HG03280 (cell line): ENCODE measurements at regions not wholly inside any gene's neighbourhood (a gene's known extent, or its start where the extent isn't known, plus 50 kb on each side); places are given as distances from the start of the nearest gene placed in this dataset.

ENCODE experiments used
- ATAC-seq: cut with Tn5 transposase; IDR thresholded peaks from one replicate; pipeline ENCODE4 v1.9.1; 2021; ENCODE audit warnings: mild to moderate bottlenecking, moderate library complexity; ENCODE audit not compliant: unreplicated experiment

- ATAC-seq, result no peak
Measured at GRCh38 chr1:184215274-184215925, 163.9 kb downstream of the TSEN15 start.

DNA sequence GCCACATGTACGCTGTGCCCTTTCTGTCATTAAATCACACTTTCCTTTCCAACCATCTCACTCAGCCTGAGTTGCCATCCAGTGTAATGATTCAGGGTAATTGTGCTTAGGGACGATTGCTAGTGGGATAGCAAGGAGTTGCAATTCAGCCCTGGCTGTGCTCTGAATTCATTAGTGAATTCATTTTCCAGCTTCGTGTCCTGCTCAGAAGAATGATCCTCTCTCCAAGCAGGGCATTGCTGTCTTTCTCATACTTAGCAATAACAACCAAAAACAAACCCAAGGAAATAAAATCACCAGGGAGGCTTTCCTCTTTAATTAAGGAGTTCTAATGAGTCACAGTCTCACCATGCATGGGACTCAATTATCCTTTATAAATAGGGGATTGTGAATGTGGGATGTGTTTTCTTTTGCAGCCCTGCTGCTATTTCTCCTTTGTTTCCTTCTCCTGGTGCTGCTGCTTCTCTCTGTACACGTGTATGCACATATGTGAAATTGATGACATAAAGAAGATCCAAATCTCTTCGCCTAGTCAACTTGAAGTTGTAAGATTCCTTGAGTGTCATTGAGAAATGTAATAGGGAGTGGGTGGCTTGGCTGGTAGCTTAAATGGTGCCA, 167.0 kb downstream of the TSEN15 start:
- ATAC-seq, result no peak

- ATAC-seq, result no peak
Measured at GRCh38 chr1:184219414-184219813, 167.4 kb upstream of the C1orf21 start.

- no peak for ATAC-seq
Measured at GRCh38 chr1:184219883-184220282, 166.9 kb upstream of the C1orf21 start.

- ATAC-seq, result no peak
Measured at GRCh38 chr1:184221087-184221486, 165.7 kb upstream of the C1orf21 start.

DNA sequence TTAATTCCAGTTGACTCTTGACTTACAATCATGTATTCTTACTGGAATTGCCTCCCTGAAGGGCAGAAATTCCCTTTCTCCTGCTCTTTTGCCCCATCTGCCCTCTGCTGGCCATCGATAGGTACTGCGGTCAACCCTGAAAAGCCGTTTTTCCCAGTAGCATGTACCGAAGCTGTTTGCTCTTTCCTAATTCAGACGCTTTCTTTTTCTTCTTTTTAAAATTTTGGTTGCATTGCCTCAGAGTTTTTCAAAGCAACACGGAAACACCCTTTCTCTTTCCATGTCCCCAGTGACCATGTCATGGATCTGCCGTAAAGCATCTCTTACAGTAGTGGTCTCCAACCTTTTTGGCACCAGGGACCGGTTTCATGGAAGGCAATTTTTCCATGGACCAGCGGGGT, 164.2 kb upstream of the C1orf21 start:
- no peak for ATAC-seq

DNA sequence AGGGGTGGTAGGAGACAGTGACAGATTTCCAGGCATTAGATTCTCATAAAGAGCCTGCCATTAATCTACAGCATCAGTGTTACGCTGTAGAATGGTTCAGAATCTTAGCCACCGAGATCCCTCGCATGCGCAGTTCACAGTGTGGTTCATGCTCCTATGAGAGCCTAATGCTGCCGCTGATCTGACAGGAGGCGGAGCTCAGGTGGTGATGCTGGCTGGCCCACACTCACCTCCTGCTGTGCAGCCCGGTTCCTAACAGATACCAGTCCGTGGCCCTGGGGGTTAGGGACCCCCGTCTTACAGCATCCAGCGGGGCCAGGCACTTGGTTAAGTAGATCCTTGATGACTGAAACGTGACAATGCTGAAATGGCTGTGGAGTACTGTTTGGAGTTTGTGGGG, 163.6 kb upstream of the C1orf21 start:
- no peak for ATAC-seq

DNA sequence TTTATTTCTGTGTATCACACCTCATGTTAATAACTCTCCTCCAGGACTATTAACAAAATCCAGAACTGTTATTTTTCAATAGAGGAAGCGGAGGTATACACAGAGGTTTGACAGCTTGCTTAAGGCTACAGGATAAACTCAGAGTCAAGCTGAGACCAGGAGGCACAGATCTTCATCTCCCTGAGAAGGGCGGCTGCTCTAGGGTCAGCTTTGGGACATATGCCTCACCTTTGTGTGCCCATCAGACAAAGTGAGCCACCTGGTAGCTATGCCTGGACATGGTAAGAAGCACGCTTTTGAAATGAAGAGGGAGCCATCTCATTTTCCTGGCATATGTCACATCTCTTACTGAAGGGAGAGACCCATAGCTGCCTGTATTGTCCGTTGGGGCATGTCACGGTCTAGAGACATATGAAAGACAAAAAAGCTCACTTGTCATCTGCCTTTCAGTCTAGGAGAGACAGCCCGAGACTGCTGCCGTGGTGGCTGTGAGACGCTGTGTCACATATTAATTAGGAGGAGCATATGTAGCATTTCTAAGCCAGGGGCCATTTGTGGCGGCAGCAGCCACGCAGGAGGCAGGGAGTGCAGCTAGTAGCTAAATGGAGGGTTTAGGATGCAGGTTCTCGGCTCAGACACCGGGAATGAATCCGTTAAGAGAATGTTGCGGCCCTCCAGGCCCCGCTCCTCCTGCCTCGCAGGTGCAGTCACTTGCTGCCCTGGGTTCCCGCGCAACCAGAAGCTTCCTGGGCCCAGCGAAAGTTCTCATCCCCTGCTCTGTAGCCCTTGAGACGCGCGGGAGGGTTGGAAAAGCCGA, 161.3 kb upstream of the C1orf21 start:
- no peak for ATAC-seq

- ATAC-seq, result no peak
Measured at GRCh38 chr1:184226100-184226487, 160.7 kb upstream of the C1orf21 start.

- ATAC-seq, result no peak
Measured at GRCh38 chr1:184228558-184228957, 158.3 kb upstream of the C1orf21 start.

GRCh38 chr1:184237588-184237987, 149.2 kb upstream of the C1orf21 start:
- ATAC-seq, result no peak

DNA sequence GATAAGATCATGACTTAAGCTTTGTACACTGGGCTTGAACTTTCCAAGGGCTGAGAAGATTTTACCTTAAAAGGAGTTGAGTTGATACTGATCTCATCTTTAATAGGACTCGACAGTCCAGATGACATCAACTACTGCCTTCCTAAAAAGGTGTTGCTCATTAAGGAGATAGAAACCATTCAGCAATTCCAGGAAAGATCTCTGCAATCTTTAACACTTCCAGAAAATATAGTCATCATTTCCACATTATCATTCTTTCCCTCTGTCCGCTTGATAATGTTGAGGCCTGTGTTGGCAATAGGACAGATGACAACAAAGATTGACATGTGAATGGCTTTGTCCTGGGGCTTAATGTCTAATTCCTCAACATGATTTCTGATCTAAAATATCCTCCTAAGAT, 145.4 kb upstream of the C1orf21 start:
- ATAC-seq, result no peak

- ATAC-seq, result no peak
Measured at GRCh38 chr1:184242507-184242943, 144.3 kb upstream of the C1orf21 start.

DNA sequence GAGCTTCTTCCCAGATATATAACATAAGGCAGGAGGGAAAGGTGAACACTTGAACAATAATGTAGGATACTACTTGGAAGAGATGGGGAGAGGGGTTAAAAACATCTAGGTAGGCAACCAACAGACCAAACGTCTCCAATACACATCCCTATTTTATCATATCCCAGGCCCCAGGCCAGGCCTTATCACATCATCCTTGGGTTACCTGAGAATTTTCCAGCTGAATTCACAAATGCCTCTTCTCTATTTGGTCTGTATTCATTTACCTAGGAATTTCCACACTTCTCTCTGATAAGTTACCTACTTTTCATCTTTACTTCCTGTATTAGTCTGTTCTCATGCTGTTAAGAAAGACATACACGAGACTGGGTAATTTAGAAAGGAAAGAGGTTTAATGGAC, 141.9 kb upstream of the C1orf21 start:
- no peak for ATAC-seq

DNA sequence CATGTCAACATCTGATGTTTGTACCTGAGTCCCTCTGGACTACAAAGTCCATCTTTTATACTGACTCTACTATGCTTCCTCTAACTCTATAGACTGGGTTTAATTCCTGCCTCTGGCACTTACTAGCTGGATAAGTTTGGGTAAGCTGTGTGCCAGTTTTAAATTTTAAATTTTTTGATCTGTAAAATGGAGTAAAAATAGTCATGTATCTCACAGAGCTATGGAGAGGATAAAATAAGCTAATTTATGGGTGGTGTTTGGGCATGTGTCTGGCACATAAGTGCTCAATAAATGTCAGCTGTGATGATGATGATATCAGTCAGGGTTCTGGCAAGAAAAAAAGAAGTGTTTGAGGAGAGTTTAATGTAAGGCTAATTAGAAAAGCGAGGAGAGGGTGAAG, 139.2 kb upstream of the C1orf21 start:
- ATAC-seq, result no peak

DNA sequence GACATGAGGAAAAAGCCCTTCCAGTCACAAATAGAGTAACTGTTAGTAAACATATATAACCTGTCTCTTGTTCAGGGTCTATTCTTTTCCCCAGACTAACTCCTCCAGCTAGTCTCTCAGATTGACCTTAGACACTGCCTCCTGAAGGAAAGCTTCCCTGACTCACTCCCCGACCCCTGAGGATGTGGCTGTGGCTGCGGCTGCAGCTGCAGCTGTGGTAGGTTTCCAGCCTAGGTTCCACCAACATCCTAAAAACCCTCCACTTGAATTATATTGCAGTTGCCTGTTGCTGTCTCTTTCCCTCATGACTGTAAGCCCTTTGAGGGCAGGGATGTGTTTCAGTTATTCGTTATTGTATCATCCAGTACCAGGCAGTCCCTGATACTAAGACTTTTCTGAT, 132.9 kb upstream of the C1orf21 start:
- ATAC-seq, result no peak

DNA sequence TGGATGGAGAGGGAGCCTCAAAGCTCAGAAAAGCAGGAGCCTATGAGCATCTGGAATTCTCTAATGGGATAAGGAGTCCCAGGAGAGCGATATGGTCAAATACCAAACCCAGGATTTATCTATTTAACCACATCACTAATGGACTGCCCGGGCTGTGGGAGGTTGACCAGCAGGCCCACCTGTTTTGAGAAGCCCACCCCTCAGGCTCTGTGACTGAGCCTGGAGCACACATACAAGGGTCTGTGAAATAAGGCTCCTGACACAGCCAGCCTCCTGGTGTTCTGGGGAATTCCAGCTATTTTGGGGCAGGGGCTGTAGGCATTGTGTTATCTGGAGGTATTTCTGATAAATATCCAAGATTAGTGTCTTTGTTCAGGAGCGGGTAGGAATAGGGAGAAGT, 132.0 kb upstream of the C1orf21 start:
- no peak for ATAC-seq

GRCh38 chr1:184255560-184255959, 131.3 kb upstream of the C1orf21 start:
- no peak for ATAC-seq

- ATAC-seq, result no peak
Measured at GRCh38 chr1:184257873-184258272, 129.0 kb upstream of the C1orf21 start.

GRCh38 chr1:184258525-184258924, 128.3 kb upstream of the C1orf21 start:
- ATAC-seq, result no peak

DNA sequence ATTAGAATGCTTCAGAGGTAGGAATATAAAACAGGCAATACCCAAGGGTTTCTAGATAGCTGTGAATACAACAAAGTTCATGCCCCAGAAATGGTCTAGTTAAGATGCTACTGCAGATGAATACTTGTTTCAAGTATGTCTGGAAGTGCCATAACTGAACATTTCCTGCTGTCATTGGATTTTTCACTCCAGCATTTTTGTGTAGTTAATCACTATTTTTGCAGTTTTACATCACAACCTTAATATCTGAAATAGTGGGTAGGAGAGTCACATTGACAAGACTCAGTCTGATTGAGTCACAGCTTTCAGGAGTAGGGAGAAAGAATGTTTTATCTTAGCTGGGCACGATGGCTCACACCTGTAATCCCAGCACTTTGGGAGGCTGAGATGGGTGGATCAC, 126.4 kb upstream of the C1orf21 start:
- no peak for ATAC-seq

DNA sequence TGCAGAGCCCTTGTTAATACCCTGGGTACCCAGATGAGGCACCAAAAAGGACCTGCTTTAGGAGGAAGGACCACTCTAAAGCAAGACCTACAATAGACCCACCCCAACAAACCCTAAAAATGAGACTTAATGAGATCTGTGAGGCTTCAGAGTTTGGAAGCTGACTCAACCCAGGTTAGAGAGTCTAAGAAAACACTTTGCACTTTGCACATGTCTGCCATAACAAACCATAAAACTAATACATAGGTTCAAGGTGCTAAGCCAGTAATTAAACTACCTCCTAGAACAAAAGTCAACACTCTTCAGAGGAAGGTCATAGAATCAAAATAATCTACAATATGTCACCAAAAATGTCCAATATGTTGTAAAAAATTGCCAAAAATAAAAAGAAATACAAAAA, 124.7 kb upstream of the C1orf21 start:
- ATAC-seq, result no peak
